ENCODE measurements at regions not wholly inside any gene's neighbourhood (a gene's known extent, or its start where the extent isn't known, plus 50 kb on each side); places are given as distances from the start of the nearest gene placed in this dataset.
"Not testable (repeated sequence)": the region's sequence is repeated elsewhere in the genome, so short reads cannot be mapped to it uniquely, and the experiment has no call there.

DNA sequence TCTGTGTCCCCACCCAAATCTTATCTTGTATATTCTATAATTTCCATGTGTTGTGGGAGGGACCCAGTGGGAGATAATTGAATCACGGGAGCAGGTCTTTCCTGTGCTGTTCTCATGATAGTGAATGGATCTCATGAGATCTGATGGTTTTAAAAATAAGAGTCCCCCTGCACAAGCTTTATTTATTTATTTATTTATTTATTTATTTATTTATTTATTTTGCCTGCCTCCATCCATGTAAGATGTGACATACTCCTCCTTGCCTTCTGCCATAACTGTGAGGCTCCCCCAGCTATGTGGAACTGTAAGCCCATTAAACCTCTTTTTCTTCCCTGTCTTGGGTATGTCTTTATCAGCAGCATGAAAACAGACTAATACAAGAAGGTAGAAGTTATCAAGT, 579.1 kb upstream of the GRM3 start:
- TF ChIP-seq, protein P1, sequence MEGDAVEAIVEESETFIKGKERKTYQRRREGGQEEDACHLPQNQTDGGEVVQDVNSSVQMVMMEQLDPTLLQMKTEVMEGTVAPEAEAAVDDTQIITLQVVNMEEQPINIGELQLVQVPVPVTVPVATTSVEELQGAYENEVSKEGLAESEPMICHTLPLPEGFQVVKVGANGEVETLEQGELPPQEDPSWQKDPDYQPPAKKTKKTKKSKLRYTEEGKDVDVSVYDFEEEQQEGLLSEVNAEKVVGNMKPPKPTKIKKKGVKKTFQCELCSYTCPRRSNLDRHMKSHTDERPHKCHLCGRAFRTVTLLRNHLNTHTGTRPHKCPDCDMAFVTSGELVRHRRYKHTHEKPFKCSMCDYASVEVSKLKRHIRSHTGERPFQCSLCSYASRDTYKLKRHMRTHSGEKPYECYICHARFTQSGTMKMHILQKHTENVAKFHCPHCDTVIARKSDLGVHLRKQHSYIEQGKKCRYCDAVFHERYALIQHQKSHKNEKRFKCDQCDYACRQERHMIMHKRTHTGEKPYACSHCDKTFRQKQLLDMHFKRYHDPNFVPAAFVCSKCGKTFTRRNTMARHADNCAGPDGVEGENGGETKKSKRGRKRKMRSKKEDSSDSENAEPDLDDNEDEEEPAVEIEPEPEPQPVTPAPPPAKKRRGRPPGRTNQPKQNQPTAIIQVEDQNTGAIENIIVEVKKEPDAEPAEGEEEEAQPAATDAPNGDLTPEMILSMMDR (IDR thresholded peaks at IDR 0.05), result not testable (repeated sequence)
- TF ChIP-seq ZFX (IDR thresholded peaks at IDR 0.05; ENCODE audit: borderline replicate concordance), result not testable (repeated sequence)
